ENCODE measurements at regions not wholly inside any gene's neighbourhood (a gene's known extent, or its start where the extent isn't known, plus 50 kb on each side); places are given as distances from the start of the nearest gene placed in this dataset.

DNA sequence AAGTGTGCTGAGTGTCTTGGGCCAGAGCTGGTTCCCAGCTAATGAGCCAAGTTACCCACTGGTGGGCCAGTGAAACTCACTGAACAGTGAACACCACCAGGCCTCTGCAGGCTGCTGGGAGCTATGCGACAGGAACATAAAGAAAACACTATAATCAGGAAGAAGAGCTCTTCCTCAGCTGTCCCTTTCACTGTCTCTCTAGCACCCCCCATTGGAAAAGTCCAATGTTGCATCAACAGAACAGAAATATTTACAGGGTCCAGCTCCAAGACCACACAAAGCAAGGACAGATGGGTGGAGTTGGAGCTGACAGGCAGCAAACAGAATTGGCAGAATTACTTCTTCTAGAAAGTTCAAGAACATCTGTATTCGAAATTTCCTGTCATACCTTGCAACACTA is 903.6 kb upstream of the TMEM132C start:
- Mint-ChIP-seq H3K4me3 (no peak overlapping the region), H3K4me1 (no peaks in the 10 kb centered on the region), H3K27me3 (no peaks in the 10 kb centered on the region), H3K36me3 (peaks cover 5% of the 10 kb centered on the region), H3K9me3 (peaks cover 7 to 14% (median 9%) of the 10 kb centered on the region in 3 donors), H3K27ac (no peak overlapping the region)

DNA sequence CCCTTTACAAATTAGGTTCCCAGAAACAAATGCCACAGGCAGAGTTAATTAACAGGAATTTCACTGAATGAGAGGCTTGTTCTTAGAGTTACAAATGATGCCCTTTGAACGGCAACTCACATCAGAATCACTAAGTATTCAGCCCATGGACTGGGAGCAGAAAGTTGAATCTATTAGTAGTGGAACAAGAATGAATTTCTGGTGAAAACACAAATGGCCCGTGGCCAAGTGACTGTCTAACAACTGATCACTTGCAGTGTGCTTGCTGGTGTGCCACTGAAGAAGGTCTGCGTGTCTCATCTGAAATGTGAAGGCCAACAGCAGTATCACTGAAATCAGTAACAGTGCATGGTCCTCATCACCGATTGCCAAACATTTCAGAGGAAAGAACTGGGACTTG is 893.4 kb upstream of the TMEM132C start:
- Mint-ChIP-seq H3K27ac (no peak overlapping the region), H3K9me3 (no peaks in the 10 kb centered on the region), H3K4me1 (no peaks in the 10 kb centered on the region), H3K27me3 (peaks cover 3% of the 10 kb centered on the region), H3K4me3 (no peak overlapping the region), H3K36me3 (no peaks in the 10 kb centered on the region)

DNA sequence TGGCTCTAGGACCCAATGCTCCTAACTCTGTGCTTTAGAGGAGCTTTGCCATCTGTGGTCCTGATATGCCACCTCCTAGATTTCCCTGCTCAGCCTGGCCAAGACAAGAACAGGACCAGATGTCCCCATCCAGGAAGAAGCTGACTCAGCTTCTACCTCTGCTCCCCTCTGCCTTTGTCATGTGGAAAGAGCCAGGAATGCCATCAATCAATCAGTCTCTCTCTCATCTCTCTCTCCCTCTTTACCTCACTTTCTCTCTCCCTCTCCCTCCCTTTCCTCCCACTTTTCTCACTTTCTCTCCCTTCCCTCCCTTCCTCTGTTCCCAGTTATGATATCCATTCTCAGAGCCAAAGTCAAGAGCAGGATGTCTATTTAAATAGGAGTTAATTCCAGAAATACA is 892.5 kb upstream of the TMEM132C start:
- no peak overlapping the region for H3K4me3 Mint-ChIP-seq
- H3K27ac Mint-ChIP-seq = no peak overlapping the region
- no peaks in the 10 kb centered on the region for H3K4me1 Mint-ChIP-seq
- no peaks in the 10 kb centered on the region for H3K9me3 Mint-ChIP-seq
- H3K27me3 Mint-ChIP-seq = peaks cover 3% of the 10 kb centered on the region
- no peaks in the 10 kb centered on the region for H3K36me3 Mint-ChIP-seq

DNA sequence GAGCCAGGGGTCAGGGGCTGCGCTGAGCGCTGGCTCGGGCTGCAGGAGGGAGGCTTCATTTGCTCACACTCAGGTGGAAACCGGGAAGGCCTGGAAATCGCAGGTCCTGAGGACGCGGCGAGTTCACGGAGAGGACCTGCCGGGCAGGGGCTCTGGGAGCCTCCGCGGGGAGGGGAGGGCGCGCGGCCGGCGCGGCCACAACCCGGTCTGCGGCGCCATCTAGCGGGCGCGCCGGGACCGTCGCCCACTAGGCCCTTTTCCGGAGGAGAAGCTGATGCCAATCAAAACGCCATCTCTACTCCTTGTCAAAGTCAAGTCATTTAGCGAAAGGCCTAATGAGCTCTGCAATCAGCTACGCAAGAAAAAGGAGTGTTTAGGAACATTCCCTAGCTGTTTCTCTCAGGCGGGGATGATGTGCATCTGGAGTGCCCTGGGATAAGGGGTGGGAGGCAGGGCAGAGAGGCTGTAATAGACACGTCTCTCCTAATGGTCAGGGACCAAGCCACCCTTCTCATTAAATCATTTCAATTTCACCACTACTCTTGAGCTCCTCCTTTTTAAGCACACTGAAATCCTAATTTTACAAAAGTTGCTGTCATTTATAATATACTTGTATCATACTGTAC is 885.8 kb upstream of the TMEM132C start:
- no peaks in the 10 kb centered on the region for H3K36me3 Mint-ChIP-seq
- H3K9me3 Mint-ChIP-seq = peaks cover 0 to 2% (median 0%) of the 10 kb centered on the region in 3 donors
- H3K4me1 Mint-ChIP-seq = no peaks in the 10 kb centered on the region
- H3K27me3 Mint-ChIP-seq = no peaks in the 10 kb centered on the region
- no peak overlapping the region for H3K4me3 Mint-ChIP-seq
- no peak overlapping the region for H3K27ac Mint-ChIP-seq

DNA sequence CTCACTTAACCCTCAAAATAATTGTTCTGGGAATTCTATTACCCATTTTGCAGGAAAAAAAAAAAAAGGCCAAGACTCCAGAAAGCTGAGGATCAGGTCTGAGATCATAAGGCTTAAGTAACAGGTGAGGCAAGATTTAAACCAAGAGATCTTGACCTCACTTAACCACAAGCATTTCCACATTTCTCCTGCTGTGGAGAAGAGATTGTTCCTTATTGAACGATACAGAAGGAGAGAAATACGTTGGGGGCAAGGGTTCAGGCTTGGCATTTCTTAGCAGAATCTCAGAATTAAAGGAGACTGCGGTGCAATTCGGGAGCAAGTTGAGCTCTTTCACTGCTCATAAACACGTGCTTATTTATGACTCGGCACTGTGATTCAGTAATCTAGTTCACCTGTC is 885.3 kb upstream of the TMEM132C start:
- H3K27ac Mint-ChIP-seq = no peak overlapping the region
- no peak overlapping the region for H3K4me3 Mint-ChIP-seq
- peaks cover 0 to 2% (median 0%) of the 10 kb centered on the region in 3 donors for H3K9me3 Mint-ChIP-seq
- H3K27me3 Mint-ChIP-seq = no peaks in the 10 kb centered on the region
- H3K36me3 Mint-ChIP-seq = no peaks in the 10 kb centered on the region
- no peaks in the 10 kb centered on the region for H3K4me1 Mint-ChIP-seq

DNA sequence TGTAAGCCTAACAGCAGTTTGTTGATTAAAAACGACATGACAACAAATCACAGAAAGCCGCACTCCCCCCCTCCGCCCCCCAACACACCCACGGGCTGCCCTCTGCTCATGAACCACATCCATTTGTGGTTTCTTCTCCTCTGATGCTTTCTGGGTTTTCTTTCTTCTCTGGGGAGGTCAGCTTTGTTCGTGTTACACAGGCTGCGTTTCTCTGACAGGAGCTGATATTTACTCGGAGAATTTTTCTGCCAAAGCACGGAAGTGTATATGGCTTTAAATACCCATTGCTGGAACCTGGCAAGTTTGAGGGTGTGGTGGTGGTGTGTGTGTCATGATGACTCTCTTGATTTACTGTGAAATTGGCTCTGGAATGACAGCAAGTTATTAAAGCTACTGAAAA is 883.7 kb upstream of the TMEM132C start:
- Mint-ChIP-seq H3K4me3 (no peak overlapping the region), H3K9me3 (peaks cover 0 to 2% (median 0%) of the 10 kb centered on the region in 3 donors), H3K4me1 (no peaks in the 10 kb centered on the region), H3K36me3 (no peaks in the 10 kb centered on the region), H3K27me3 (no peaks in the 10 kb centered on the region), H3K27ac (no peak overlapping the region)

DNA sequence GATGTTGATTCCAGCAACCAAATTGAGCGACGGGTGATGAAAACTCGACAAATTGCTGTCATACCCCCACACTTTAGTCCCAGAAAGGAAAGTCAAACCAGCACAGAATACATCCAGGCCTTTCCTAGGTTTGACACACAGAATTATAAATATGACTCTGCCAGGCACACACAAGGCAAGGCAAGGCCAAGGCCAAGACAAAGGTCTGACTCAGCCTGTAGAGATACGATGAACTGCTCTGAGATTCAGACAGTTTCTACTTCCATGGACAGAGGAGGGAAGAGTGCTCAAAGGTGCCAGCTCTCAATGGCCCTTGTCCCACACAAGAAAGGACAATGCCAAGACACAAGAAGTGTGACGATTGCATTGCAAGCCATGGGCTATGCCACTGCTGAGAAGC is 880.2 kb upstream of the TMEM132C start:
- no peaks in the 10 kb centered on the region for H3K4me1 Mint-ChIP-seq
- peaks cover 0 to 2% (median 0%) of the 10 kb centered on the region in 3 donors for H3K9me3 Mint-ChIP-seq
- H3K4me3 Mint-ChIP-seq = no peak overlapping the region
- H3K27me3 Mint-ChIP-seq = no peaks in the 10 kb centered on the region
- H3K36me3 Mint-ChIP-seq = no peaks in the 10 kb centered on the region
- H3K27ac Mint-ChIP-seq = no peak overlapping the region

DNA sequence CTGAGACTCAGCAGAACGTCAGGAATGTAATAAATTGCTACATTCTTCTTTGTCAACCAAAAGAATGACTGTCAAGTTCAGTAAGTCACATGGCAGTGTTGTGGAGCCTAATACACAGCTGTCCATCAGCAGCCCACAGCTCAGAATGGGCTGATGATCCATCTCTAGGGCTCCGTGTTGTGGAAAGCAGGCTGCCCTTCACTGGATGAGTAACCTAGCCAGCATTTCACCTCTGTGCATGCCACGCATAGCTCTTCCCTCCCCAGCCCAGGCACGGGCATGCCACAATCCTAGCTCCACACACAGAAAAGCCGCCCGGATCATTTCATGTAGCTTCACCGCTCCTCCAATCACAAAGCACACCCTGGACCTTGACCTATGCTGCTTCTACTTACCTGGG is 878.0 kb upstream of the TMEM132C start:
- no peaks in the 10 kb centered on the region for H3K36me3 Mint-ChIP-seq
- no peaks in the 10 kb centered on the region for H3K4me1 Mint-ChIP-seq
- H3K27ac Mint-ChIP-seq = no peak overlapping the region
- H3K4me3 Mint-ChIP-seq = no peak overlapping the region
- no peaks in the 10 kb centered on the region for H3K27me3 Mint-ChIP-seq
- H3K9me3 Mint-ChIP-seq = no peaks in the 10 kb centered on the region

DNA sequence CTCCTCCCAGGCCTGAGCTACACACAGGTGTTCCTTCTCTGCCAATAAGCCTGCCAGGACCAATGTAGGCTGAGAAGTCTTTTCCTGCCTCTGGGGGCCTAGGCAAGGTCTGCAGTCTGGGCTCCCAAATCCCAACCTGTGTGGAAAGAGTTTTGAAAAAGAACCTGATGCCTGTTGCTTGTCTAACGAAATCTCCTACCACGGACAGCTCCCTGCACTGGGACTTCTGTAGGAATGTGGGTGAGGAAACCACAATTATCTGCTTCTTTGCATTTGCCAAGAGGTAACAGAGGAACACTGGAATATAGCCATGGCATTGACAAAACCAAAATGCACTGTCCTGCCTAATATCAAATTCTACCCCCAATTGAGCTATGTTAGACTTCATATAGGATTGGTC is 877.0 kb upstream of the TMEM132C start:
- Mint-ChIP-seq H3K27me3 (no peaks in the 10 kb centered on the region), H3K4me3 (no peak overlapping the region), H3K9me3 (no peaks in the 10 kb centered on the region), H3K36me3 (no peaks in the 10 kb centered on the region), H3K4me1 (no peaks in the 10 kb centered on the region), H3K27ac (no peak overlapping the region)

DNA sequence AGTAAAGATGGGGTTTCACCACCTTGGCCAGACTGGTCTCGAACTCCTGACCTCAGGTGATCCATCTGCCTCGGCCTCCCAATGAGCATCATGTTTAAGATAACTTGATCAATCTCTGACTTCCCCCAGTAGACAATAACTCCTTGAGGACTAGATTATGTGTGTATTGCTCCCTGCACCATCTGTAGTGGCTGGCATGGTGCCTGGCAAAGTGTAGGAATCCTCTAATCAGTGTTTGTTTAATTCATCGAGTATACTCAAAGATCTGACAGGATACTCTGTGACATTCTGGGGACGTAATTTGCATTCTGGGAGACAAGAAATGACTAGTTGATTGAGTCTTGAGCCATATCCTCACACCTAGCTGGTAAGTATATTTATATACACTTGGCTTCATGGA is 873.5 kb upstream of the TMEM132C start:
- Mint-ChIP-seq H3K27me3 (no peaks in the 10 kb centered on the region), H3K9me3 (no peaks in the 10 kb centered on the region), H3K4me1 (no peaks in the 10 kb centered on the region), H3K36me3 (no peaks in the 10 kb centered on the region), H3K4me3 (no peak overlapping the region), H3K27ac (no peak overlapping the region)

DNA sequence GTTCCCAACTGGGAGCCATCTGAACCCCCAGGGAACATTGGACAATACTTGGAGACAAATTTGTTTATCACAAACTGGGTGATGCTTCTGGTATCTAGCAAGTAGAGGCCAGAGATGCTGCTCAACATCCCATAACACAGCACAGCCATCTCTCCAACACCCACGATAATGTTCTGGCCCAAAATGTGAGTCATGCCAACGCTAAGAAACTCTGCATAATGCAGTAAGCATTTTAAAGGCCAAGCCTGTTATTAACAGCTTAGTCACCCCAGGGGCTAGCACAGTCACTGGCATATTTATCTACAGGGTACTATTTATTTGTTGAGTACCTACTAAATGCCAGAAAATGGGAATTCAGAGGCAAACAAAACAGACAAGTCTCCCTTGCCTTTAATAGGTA is 873.1 kb upstream of the TMEM132C start:
- Mint-ChIP-seq H3K27ac (no peak overlapping the region), H3K4me1 (no peaks in the 10 kb centered on the region), H3K36me3 (no peaks in the 10 kb centered on the region), H3K9me3 (no peaks in the 10 kb centered on the region), H3K27me3 (no peaks in the 10 kb centered on the region), H3K4me3 (no peak overlapping the region)

DNA sequence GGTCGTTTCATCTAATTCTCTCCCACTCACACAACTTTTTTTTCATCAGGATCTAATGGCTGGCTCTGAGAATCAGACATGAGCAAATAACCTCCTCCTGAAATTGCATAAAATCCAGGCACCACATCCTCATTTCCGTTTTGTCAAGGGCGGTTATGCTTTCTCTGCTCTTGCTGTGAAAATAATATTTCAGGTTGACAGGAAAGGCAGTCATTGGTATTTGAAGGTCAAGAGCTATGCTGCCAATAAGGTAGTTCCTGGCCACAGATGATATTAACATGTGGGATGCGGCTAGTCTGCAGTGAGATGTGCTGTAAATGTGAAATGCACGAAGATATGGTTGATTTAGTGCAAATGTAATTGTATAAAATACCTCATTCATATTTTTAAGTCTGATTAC is 870.2 kb upstream of the TMEM132C start:
- Mint-ChIP-seq H3K36me3 (no peaks in the 10 kb centered on the region), H3K4me3 (no peak overlapping the region), H3K27me3 (no peaks in the 10 kb centered on the region), H3K4me1 (no peaks in the 10 kb centered on the region), H3K27ac (no peak overlapping the region), H3K9me3 (no peaks in the 10 kb centered on the region)

DNA sequence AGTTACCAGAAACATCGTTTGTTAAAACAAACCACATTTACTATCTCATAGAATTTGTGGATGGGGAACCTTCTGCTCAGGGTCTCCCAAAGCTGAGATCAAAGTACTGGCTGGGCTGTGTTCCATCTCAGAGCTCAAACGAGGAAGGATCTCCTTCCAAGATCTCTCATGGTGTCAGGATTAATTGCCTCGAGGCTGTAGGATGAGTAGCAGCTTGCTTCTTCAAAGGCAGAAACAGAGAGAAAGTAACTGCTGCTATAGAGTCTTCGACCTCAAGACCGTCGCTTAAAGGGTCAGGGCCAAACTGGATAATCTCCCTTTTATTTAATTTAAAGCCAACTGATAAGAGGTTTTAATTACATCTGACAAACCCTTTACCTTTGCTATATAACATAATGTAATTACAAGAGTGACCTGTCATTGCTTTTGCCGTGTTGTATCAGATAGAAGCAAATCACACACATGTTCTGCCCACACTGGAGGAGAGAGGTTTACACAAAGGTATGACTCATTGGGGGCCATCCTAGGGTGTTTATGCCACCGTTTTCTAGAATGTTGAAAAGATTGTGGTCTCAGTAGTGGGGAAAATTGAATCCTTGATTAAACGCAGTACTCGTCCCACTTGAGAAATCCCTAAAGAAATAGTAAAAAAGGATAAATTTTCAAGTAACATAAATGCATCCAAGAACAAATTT is 868.8 kb upstream of the TMEM132C start:
- H3K4me3 Mint-ChIP-seq = no peak overlapping the region

DNA sequence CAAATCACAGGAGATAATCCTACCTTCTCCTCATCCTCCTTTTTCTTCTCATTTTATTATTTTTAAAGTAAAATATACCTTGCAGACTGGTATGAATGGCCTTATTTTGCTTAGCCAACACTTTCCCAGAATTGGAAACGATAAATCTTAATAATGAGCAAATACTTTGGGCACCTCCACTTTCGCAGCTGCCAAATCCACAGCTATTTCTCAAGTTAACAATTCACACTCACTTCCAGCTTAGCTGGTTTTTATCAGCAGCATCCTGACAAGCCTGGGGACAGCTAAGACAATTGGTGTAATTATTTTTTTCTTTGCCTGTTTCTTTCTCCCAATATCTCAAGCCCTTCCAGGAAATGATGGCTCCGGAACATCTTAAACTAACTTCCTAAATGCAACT is 867.5 kb upstream of the TMEM132C start:
- Mint-ChIP-seq H3K27me3 (no peaks in the 10 kb centered on the region), H3K4me3 (no peak overlapping the region), H3K4me1 (no peaks in the 10 kb centered on the region), H3K36me3 (no peaks in the 10 kb centered on the region), H3K9me3 (peaks cover 0 to 6% (median 3%) of the 10 kb centered on the region in 3 donors), H3K27ac (no peak overlapping the region)

More for the DNA sequence above, 868.8 kb upstream of the TMEM132C start:
- no peaks in the 10 kb centered on the region for H3K27me3 Mint-ChIP-seq
- H3K36me3 Mint-ChIP-seq = no peaks in the 10 kb centered on the region
- H3K9me3 Mint-ChIP-seq = peaks cover 0 to 3% (median 2%) of the 10 kb centered on the region in 3 donors
- no peaks in the 10 kb centered on the region for H3K4me1 Mint-ChIP-seq
- H3K27ac Mint-ChIP-seq = no peak overlapping the region

DNA sequence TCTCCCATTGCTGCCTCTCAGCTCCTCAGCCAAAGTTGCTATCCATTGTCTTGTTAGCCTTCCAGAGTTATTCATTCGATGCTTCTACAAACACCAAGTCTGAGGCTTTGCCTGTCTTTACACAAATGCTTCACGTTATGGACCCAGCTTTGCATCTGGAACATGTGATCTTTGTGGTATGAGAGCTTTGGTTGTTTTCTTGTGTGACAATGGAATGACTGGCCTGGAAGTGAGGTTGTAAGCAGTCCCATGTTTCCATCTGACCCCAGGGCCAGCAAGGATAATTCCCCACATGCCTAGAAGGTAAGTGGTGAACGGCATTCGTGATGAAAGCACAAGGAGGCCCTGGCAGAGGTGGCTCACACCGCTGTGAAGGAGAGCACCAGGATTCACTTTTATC is 866.7 kb upstream of the TMEM132C start:
- Mint-ChIP-seq H3K4me1 (no peaks in the 10 kb centered on the region), H3K27me3 (no peaks in the 10 kb centered on the region), H3K4me3 (no peak overlapping the region), H3K36me3 (no peaks in the 10 kb centered on the region), H3K27ac (no peak overlapping the region), H3K9me3 (peaks cover 0 to 6% (median 3%) of the 10 kb centered on the region in 3 donors)

DNA sequence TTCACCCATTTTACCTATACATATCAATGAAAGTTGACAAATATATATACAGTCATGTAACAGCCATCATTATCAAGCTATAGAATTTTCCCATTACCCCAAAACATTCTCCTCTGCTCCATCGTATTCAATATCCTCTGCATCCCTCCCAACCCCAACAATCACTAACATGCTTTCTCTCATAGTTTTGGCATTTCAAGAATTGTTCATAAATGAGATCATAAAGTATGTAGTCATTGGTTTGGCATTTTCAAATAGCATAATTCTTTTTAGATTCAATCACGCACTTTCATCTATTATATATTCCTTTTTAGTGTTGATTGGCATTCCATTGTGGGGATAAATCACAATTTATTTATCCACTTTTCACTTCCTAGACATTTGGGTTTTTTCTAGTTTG is 866.0 kb upstream of the TMEM132C start:
- Mint-ChIP-seq H3K4me1 (no peaks in the 10 kb centered on the region), H3K27ac (no peak overlapping the region), H3K27me3 (no peaks in the 10 kb centered on the region), H3K36me3 (no peaks in the 10 kb centered on the region), H3K4me3 (no peak overlapping the region), H3K9me3 (peaks cover 2 to 10% (median 3%) of the 10 kb centered on the region in 3 donors)

All from IgD-negative memory B cell (primary cell).